GM12874 (cell line): ENCODE measurements at regions not wholly inside any gene's neighbourhood (a gene's known extent, or its start where the extent isn't known, plus 50 kb on each side); places are given as distances from the start of the nearest gene placed in this dataset.

Experiments
- CTCF ChIP-seq: IDR thresholded peaks from 2 replicates; pipeline ENCODE4 v1.5.1; 2011; ENCODE audit warnings: low read depth, mild to moderate bottlenecking, control low read depth, low read length, moderate library complexity; ENCODE audit not compliant: insufficient read depth

GRCh38 chr16:75971334-75971733, 245.0 kb upstream of the CPHXL start:
- TF ChIP-seq CTCF, result no peak

GRCh38 chr16:75983296-75983695, 257.0 kb upstream of the CPHXL start:
- TF ChIP-seq CTCF, result no peak

GRCh38 chr16:75983741-75984381, 257.6 kb upstream of the CPHXL start:
- no peak for TF ChIP-seq CTCF

- no peak for TF ChIP-seq CTCF
Observed at GRCh38 chr16:75987323-75987722, 261.0 kb upstream of the CPHXL start.

GRCh38 chr16:75996491-75996890, 270.2 kb upstream of the CPHXL start:
- no peak for TF ChIP-seq CTCF

GRCh38 chr16:75997606-75998005, 271.3 kb upstream of the CPHXL start:
- no peak for TF ChIP-seq CTCF

GRCh38 chr16:76007645-76008044, 269.6 kb upstream of the CNTNAP4 start:
- TF ChIP-seq CTCF, result no peak

- no peak for TF ChIP-seq CTCF
Observed at GRCh38 chr16:76023835-76024234, 253.4 kb upstream of the CNTNAP4 start.
